SK-N-SH treated with all-trans-retinoic acid at 6 μM for 48 hours (cell line): ENCODE measurements at regions not wholly inside any gene's neighbourhood (a gene's known extent, or its start where the extent isn't known, plus 50 kb on each side); places are given as distances from the start of the nearest gene placed in this dataset.

Experiments
- TSHZ2 ChIP-seq: fragments of 250-450 bp; sonication (Bioruptor Pico); IDR thresholded peaks from 2 replicates; pipeline ENCODE4 v1.5.0; 2020; ENCODE audit warnings: mild to moderate bottlenecking, moderate library complexity
- TF ChIP-seq, protein P1 (sequence below): fragments of 250-450 bp; sonication (Bioruptor Pico); IDR thresholded peaks from 2 replicates; pipeline ENCODE4 v1.5.1; 2021; ENCODE audit warnings: mild to moderate bottlenecking, moderate library complexity

DNA sequence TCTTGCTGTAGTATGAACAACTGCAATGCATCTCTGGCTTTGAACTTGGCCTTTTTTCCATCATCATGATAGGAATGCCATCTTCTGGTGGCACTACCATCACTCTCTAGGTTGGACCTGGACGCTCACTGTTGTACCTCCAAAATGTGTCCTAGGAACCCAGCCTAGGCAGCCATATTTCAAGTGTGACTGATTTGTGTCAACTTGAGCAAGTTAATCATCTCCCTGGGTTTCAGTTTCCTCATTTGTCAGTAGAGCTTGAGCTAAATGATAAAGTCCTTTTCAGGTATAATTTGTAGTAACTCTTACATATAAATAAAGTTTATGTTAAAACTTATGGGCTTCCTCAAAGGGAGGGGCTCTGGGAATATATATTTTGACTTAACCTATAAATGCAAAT is 241.7 kb upstream of the CEP162 start:
- no peak for TF ChIP-seq TSHZ2 (CRISPR knock-in tag)
- TF ChIP-seq, protein P1, sequence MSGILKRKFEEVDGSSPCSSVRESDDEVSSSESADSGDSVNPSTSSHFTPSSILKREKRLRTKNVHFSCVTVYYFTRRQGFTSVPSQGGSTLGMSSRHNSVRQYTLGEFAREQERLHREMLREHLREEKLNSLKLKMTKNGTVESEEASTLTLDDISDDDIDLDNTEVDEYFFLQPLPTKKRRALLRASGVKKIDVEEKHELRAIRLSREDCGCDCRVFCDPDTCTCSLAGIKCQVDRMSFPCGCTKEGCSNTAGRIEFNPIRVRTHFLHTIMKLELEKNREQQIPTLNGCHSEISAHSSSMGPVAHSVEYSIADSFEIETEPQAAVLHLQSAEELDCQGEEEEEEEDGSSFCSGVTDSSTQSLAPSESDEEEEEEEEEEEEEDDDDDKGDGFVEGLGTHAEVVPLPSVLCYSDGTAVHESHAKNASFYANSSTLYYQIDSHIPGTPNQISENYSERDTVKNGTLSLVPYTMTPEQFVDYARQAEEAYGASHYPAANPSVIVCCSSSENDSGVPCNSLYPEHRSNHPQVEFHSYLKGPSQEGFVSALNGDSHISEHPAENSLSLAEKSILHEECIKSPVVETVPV (CRISPR knock-in tag): no peak
